ENCODE measurements at regions not wholly inside any gene's neighbourhood (a gene's known extent, or its start where the extent isn't known, plus 50 kb on each side); places are given as distances from the start of the nearest gene placed in this dataset.

Small RNA genes lying in the stretch of these regions (small RNA-seq; reads per million reads assigned to genes)
- 0 reads per million in 7 experiments for gene RN7SKP279

All from SK-N-SH (cell line).